Vagina (tissue), 2 donors: ENCODE measurements at regions not wholly inside any gene's neighbourhood (a gene's known extent, or its start where the extent isn't known, plus 50 kb on each side); places are given as distances from the start of the nearest gene placed in this dataset.

Experiments
- CTCF ChIP-seq, 3 experiments: fragments of 450-650 bp in 2 of 3; fragments of 200-600 bp in 1 of 3; sonication (generic) in 1 of 3; IDR thresholded peaks; one replicate each; pipeline ENCODE4 v1.5.1; 2017 to 2019; ENCODE audit warnings: antibody characterized with exemption in 3 of 3, mild to moderate bottlenecking in 2 of 3, moderate library complexity in 2 of 3
- POLR2A ChIP-seq, 2 donors: fragments of 450-650 bp; IDR thresholded peaks; one replicate each; pipeline ENCODE4 v1.6.1; 2017; ENCODE audit warnings: antibody characterized with exemption in 2 of 2, mild to moderate bottlenecking in 2 of 2, moderate library complexity in 2 of 2
- POLR2AphosphoS5 ChIP-seq, 2 donors: sonication (generic); formaldehyde crosslinking; IDR thresholded peaks; one replicate each; pipeline ENCODE4 v1.9.0; 2017; ENCODE audit warnings: antibody characterized with exemption in 2 of 2, mild to moderate bottlenecking in 2 of 2, low read depth in 1 of 2; ENCODE audit not compliant: insufficient read depth in 1 of 2

- no peak for TF ChIP-seq POLR2A (IDR thresholded peaks at IDR 0.05)
- TF ChIP-seq CTCF (IDR thresholded peaks at IDR 0.05), result no peak
- TF ChIP-seq POLR2AphosphoS5 (IDR thresholded peaks at IDR 0.05; ENCODE audit: insufficient read depth in 1 of 2, low read depth in 1 of 2), result no peak
Observed at GRCh38 chr14:30134936-30135335, 207.3 kb upstream of the PRKD1 start.
